HL-60 (cell line): ENCODE measurements at regions not wholly inside any gene's neighbourhood (a gene's known extent, or its start where the extent isn't known, plus 50 kb on each side); places are given as distances from the start of the nearest gene placed in this dataset.

Experiments
- DNase-seq, 2 experiments: peaks; one replicate each; pipeline ENCODE4 v3.0.0-alpha.2; 2010 to 2020; ENCODE audit warnings: low read depth in 1 of 2, low spot score in 1 of 2
- H3K27ac ChIP-seq: fragments of 250-450 bp; sonication (Bioruptor Pico); replicated peaks from 2 replicates; pipeline ENCODE4 v1.5.1; 2020; ENCODE audit warnings: mild to moderate bottlenecking, moderate library complexity
- H3K27me3 ChIP-seq: fragments of 250-450 bp; sonication (Bioruptor Pico); 2 replicates; pipeline ENCODE4 v1.5.1; 2021; ENCODE audit warnings: mild to moderate bottlenecking, moderate library complexity; ENCODE audit not compliant: insufficient read depth, poor library complexity, severe bottlenecking
- H3K4me3 ChIP-seq: replicated peaks from 2 replicates; pipeline ENCODE4 v1.5.1; 2011; ENCODE audit warnings: mild to moderate bottlenecking, control low read depth, low read length; ENCODE audit not compliant: insufficient read depth
- CTCF ChIP-seq: IDR thresholded peaks from one replicate; pipeline ENCODE4 v1.5.1; 2011; ENCODE audit warnings: low read length, control low read depth, inconsistent platforms; ENCODE audit not compliant: insufficient read depth
- GABPA ChIP-seq: IDR thresholded peaks from 2 replicates; pipeline ENCODE4 v1.6.1; 2012; ENCODE audit warnings: low read depth
- POLR2AphosphoS5 ChIP-seq: IDR thresholded peaks from 2 replicates; pipeline ENCODE4 v1.6.1; 2012; ENCODE audit warnings: low read depth
- REST ChIP-seq: IDR thresholded peaks from 2 replicates; pipeline ENCODE4 v1.6.1; 2012; ENCODE audit warnings: low read depth; ENCODE audit not compliant: insufficient replicate concordance
- SPI1 ChIP-seq: IDR thresholded peaks from 2 replicates; pipeline ENCODE4 v1.6.1; 2012; ENCODE audit warnings: low read depth, mild to moderate bottlenecking, borderline replicate concordance

- Histone ChIP-seq H3K27ac (no peak overlapping the region), H3K4me3 (no peak overlapping the region), H3K27me3 (peaks cover 3% of the 10 kb centered on the region)
- no peak for TF ChIP-seq GABPA
- no peak for TF ChIP-seq SPI1
- TF ChIP-seq CTCF = no peak
- no peak for TF ChIP-seq POLR2AphosphoS5
- no peak for TF ChIP-seq REST
- no peak for DNase-seq
Measured at GRCh38 chr13:40348096-40348679, 318.3 kb downstream of the FOXO1 start.

GRCh38 chr13:40350283-40350992, 316.0 kb downstream of the FOXO1 start:
- Histone ChIP-seq H3K4me3 (no peak overlapping the region), H3K27me3 (peaks cover 3% of the 10 kb centered on the region), H3K27ac (no peak overlapping the region)
- no peak for DNase-seq
- TF ChIP-seq POLR2AphosphoS5 = no peak
- TF ChIP-seq REST = no peak
- no peak for TF ChIP-seq SPI1
- no peak for TF ChIP-seq CTCF
- no peak for TF ChIP-seq GABPA

GRCh38 chr13:40351537-40352379, 314.7 kb downstream of the FOXO1 start:
- TF ChIP-seq GABPA = no peak
- TF ChIP-seq REST = no peak
- no peak for TF ChIP-seq SPI1
- TF ChIP-seq POLR2AphosphoS5 = no peak
- no peak for TF ChIP-seq CTCF
- no peak for DNase-seq
- peaks cover 3% of the 10 kb centered on the region for H3K27me3 ChIP-seq
- no peak overlapping the region for H3K27ac ChIP-seq
- H3K4me3 ChIP-seq = no peak overlapping the region
